ENCODE measurements at regions not wholly inside any gene's neighbourhood (a gene's known extent, or its start where the extent isn't known, plus 50 kb on each side); places are given as distances from the start of the nearest gene placed in this dataset.

DNA sequence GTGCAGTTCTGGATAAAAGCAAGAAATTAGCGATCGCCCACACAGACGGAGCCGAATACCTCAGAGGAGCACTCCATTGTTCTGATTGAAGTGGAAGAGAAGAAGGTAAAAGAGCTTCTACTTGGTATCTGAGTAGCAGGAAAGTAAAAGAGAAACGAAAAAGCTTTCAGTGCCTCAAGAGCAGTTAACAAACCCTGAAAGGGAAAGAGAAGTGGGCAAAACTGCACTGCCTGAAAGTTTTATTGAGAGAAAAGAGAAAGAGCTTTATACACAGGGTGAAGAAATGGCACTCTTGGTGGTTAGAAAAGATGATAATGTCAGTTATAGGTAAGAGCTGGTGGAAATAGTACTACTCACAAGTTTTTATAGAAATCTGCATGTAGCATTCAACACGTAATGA lies 192.8 kb downstream of the CDCA7 start:
- no peak for TF ChIP-seq TEAD4 (IDR thresholded peaks at IDR 0.05; ENCODE audit: low read depth, low read length)
- no peak for TF ChIP-seq JUN (IDR thresholded peaks at IDR 0.05; ENCODE audit: low read depth, low read length)
- TF ChIP-seq E2F6 (IDR thresholded peaks at IDR 0.05): no peak
- TF ChIP-seq CTBP2 (IDR thresholded peaks at IDR 0.05; ENCODE audit: borderline replicate concordance, insufficient read depth, insufficient read length, low read length): no peak
- no peak for TF ChIP-seq BACH1 (IDR thresholded peaks at IDR 0.05; ENCODE audit: low read length)
- TF ChIP-seq FOSL1 (IDR thresholded peaks at IDR 0.05; ENCODE audit: insufficient read depth, low read depth, low read length): no peak
- TF ChIP-seq POLR2AphosphoS5 (IDR thresholded peaks at IDR 0.05; ENCODE audit: low read depth, low read length): no peak
- no peak for TF ChIP-seq CEBPB (IDR thresholded peaks at IDR 0.05; ENCODE audit: low read depth, low read length)
- TF ChIP-seq CBX5 (IDR thresholded peaks at IDR 0.05; ENCODE audit: low read depth, low read length): no peak
- no peak for TF ChIP-seq SUZ12 (IDR thresholded peaks at IDR 0.05; ENCODE audit: low read length)
- no peak for TF ChIP-seq SP2 (IDR thresholded peaks at IDR 0.05; ENCODE audit: low read length)
- TF ChIP-seq TAF1 (IDR thresholded peaks at IDR 0.05; ENCODE audit: low read depth, low read length): no peak
- TF ChIP-seq SRF (IDR thresholded peaks at IDR 0.05; ENCODE audit: low read depth, low read length): no peak

More for the DNA sequence above, 192.8 kb downstream of the CDCA7 start:
- no peak for DNase-seq (ENCODE audit: low read depth in 1 of 2, low spot score in 2 of 2)
- Histone ChIP-seq H2BK5ac (ENCODE audit: low read depth, low read length) (no peak overlapping the region), H3K9me3 (ENCODE audit: insufficient read depth in 2 of 2, low read depth in 1 of 2, low read length in 1 of 2) (peaks cover 0 to 2% of the 10 kb centered on the region in 2 experiments; a peak in 1 of 4 replicates), H3K9ac (replicated peaks in 1 of 4; ENCODE audit: extremely low read depth in 1 of 4, low read depth in 3 of 4, low read length in 3 of 4) (no peak overlapping the region), H2BK15ac (ENCODE audit: low read length) (no peak overlapping the region), H3K36me3 (ENCODE audit: control insufficient read depth in 2 of 4, insufficient read depth in 4 of 4, low read length in 3 of 4) (no peaks in the 10 kb centered on the region; a peak in 2 of 8 replicates), H2BK20ac (ENCODE audit: low read length) (no peak overlapping the region), H4K5ac (ENCODE audit: insufficient read length, low read depth, low read length) (no peak overlapping the region), H3K23me2 (ENCODE audit: low read depth, low read length) (no peaks in the 10 kb centered on the region; the same call in 1 of the 2 replicates), H3K18ac (ENCODE audit: extremely low read depth, low read length) (no peak overlapping the region), H3K4me2 (ENCODE audit: insufficient read depth in 1 of 2, low read depth in 2 of 2, low read length in 2 of 2) (no peak overlapping the region), H3K23ac (ENCODE audit: insufficient read length) (no peak overlapping the region), H3K79me1 (ENCODE audit: low read depth, low read length) (no peaks in the 10 kb centered on the region), H4K91ac (replicated peaks; ENCODE audit: insufficient read length, low read length) (no peak overlapping the region), H2BK12ac (ENCODE audit: low read depth, low read length) (no peak overlapping the region), H3K56ac (replicated peaks; ENCODE audit: insufficient read length, low read depth, low read length) (no peak overlapping the region), H3K4me3 (ENCODE audit: extremely low read depth in 1 of 4, insufficient read depth in 2 of 4, low read depth in 3 of 4, low read length in 4 of 4) (no peak overlapping the region), H3K4me1 (replicated peaks in 1 of 4; ENCODE audit: control insufficient read depth in 3 of 4, insufficient read depth in 4 of 4, low read length in 3 of 4) (no peaks in the 10 kb centered on the region), H4K8ac (ENCODE audit: extremely low read depth, insufficient read depth, low read length) (no peak overlapping the region), H2AFZ (ENCODE audit: low read length) (no peak overlapping the region), H3K27ac (ENCODE audit: low read depth, low read length) (no peak overlapping the region), H3K79me2 (ENCODE audit: control insufficient read depth in 1 of 2, insufficient read depth in 2 of 2, low read length in 2 of 2) (no peaks in the 10 kb centered on the region), H4K20me1 (replicated peaks in 1 of 2; ENCODE audit: control insufficient read depth in 1 of 2, insufficient read depth in 2 of 2, low read length in 2 of 2) (no peaks in the 10 kb centered on the region), H2AK5ac (ENCODE audit: low read depth, low read length) (no peak overlapping the region), H2BK120ac (replicated peaks; ENCODE audit: low read depth, low read length) (no peak overlapping the region), H3K14ac (ENCODE audit: insufficient read length) (no peak overlapping the region), H3K27me3 (replicated peaks in 1 of 4; ENCODE audit: control insufficient read depth in 3 of 4, extremely low read depth in 1 of 4, insufficient read depth in 3 of 4, low read length in 3 of 4) (no peaks in the 10 kb centered on the region), H3K4ac (replicated peaks; ENCODE audit: insufficient read length, low read depth, low read length) (no peak overlapping the region)
- ChIA-PET POLR2A (ENCODE audit: partially characterized antibody) (no interaction called here), CTCF (ENCODE audit: partially characterized antibody) (interaction anchor here (1.0 kb wide), 1 partner anchor 13 kb away, joined by 3 read pairs; no protein-coding TSS in a partner anchor)
- 93% methylated on average over 6 of the region's 6 CpGs; no CpG with 5 or more reads in 1 of the 2 experiments for WGBS, 2 experiments (ENCODE audit: extremely low coverage in 1 of 2, insufficient coverage in 1 of 2, insufficient read length in 1 of 2, insufficient replicate concordance in 2 of 2, low coverage in 1 of 2, low lambda C conversion rate in 2 of 2, missing lambda C conversion rate in 1 of 2)
- FAIRE-seq: no peak
